ENCODE measurements at regions not wholly inside any gene's neighbourhood (a gene's known extent, or its start where the extent isn't known, plus 50 kb on each side); places are given as distances from the start of the nearest gene placed in this dataset.

GRCh38 chr17:5686074-5686635 is 101.8 kb upstream of the NLRP1 start:
- DNase-seq = no peak
- in situ Hi-C loops (cut with HindIII; ENCODE audit: low pct_ligation_motif_present, low pct_unique_long_range_greater_than_20kb, low sequenced_read_pairs) = no loop called here

DNA sequence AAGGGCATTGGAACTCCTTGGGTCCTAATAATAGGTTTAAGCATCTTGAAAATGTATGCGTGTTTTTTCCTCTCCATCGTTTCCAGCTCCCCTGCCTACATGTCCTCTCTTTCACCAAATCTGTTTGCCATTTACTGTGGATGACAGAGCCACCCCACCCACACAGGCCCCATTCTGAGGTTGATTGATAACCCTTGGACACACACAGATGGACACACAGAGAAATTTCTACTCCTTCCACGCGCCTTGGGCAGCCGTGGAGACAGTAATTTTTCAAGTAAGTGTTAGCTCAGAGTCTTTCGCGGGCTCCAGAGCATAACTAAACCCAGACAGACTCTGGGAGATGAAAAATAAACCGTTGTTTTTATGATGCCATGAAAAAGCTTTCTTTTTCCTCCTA is 103.3 kb upstream of the NLRP1 start:
- no peak for DNase-seq
- in situ Hi-C loops (cut with HindIII; ENCODE audit: low pct_ligation_motif_present, low pct_unique_long_range_greater_than_20kb, low sequenced_read_pairs) = no loop called here

GRCh38 chr17:5693821-5694220 is 109.5 kb upstream of the NLRP1 start:
- in situ Hi-C loops (cut with HindIII; ENCODE audit: low pct_ligation_motif_present, low pct_unique_long_range_greater_than_20kb, low sequenced_read_pairs) = no loop called here
- no peak for DNase-seq

- in situ Hi-C loops (cut with HindIII; ENCODE audit: low pct_ligation_motif_present, low pct_unique_long_range_greater_than_20kb, low sequenced_read_pairs) = no loop called here
- no peak for DNase-seq
These were observed 110.2 kb upstream of the NLRP1 start for GRCh38 chr17:5694551-5694950.

GRCh38 chr17:5695480-5695879 is 111.2 kb upstream of the NLRP1 start:
- in situ Hi-C loops (cut with HindIII; ENCODE audit: low pct_ligation_motif_present, low pct_unique_long_range_greater_than_20kb, low sequenced_read_pairs) = no loop called here
- DNase-seq = no peak

GRCh38 chr17:5698959-5699358 is 114.7 kb upstream of the NLRP1 start:
- DNase-seq = no peak
- in situ Hi-C loops (cut with HindIII; ENCODE audit: low pct_ligation_motif_present, low pct_unique_long_range_greater_than_20kb, low sequenced_read_pairs) = no loop called here

DNA sequence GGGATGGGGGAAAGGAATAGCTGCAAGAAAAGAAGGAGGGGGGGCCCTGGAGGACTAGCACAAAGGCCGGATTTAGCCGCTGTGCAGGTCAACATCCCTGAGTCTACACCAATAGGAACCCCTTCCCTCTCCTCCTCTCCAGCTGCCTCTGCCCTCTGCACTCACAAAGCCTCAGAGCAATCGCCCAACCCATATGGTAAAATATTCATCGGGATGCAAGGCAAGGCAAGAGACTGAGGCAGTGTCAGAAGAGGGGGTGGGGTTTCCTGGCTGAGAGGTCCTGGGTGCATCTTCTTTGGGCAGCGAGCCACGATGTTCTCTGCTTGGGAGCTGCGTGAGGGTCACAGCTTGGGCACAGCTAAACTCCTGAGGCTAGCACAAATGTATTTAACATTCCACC is 115.5 kb upstream of the NLRP1 start:
- in situ Hi-C loops (cut with HindIII; ENCODE audit: low pct_ligation_motif_present, low pct_unique_long_range_greater_than_20kb, low sequenced_read_pairs) = no loop called here

GRCh38 chr17:5700745-5701144 is 116.4 kb upstream of the NLRP1 start:
- DNase-seq = no peak
- in situ Hi-C loops (cut with HindIII; ENCODE audit: low pct_ligation_motif_present, low pct_unique_long_range_greater_than_20kb, low sequenced_read_pairs) = no loop called here

More for the DNA sequence above, 115.5 kb upstream of the NLRP1 start:
- DNase-seq = no peak

- in situ Hi-C loops (cut with HindIII; ENCODE audit: low pct_ligation_motif_present, low pct_unique_long_range_greater_than_20kb, low sequenced_read_pairs) = no loop called here
- DNase-seq = no peak
These were observed 117.1 kb upstream of the NLRP1 start for GRCh38 chr17:5701381-5701780.

GRCh38 chr17:5702951-5703510 is 118.7 kb upstream of the NLRP1 start:
- no peak for DNase-seq
- in situ Hi-C loops (cut with HindIII; ENCODE audit: low pct_ligation_motif_present, low pct_unique_long_range_greater_than_20kb, low sequenced_read_pairs) = no loop called here

DNA sequence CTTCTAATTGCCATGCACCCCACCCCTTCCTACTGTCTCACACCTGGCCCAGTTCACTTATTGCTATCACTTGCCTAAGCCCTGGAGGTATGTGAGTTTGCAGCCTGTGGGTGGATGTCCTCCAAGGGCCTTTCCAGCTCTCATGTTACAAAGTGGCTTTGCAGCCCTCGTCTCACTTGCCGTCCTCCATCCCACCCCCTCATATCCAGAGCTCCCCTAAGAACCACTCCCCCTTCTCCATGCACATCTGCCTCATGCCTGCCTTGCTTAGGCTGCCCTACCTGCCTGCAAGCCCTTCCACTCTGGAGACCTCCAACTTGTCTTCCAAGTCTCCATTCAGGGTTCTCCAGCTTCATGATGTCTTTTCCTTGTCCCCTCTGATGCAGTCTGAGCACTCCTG is 119.4 kb upstream of the NLRP1 start:
- DNase-seq = no peak
- in situ Hi-C loops (cut with HindIII; ENCODE audit: low pct_ligation_motif_present, low pct_unique_long_range_greater_than_20kb, low sequenced_read_pairs) = no loop called here

- peak; percentile 22 for DNase-seq
- in situ Hi-C loops (cut with HindIII; ENCODE audit: low pct_ligation_motif_present, low pct_unique_long_range_greater_than_20kb, low sequenced_read_pairs) = no loop called here
These were observed 121.0 kb upstream of the NLRP1 start for GRCh38 chr17:5705081-5705875.

- no peak for DNase-seq
- in situ Hi-C loops (cut with HindIII; ENCODE audit: low pct_ligation_motif_present, low pct_unique_long_range_greater_than_20kb, low sequenced_read_pairs) = no loop called here
These were observed 121.7 kb upstream of the NLRP1 start for GRCh38 chr17:5705876-5706576.

- in situ Hi-C loops (cut with HindIII; ENCODE audit: low pct_ligation_motif_present, low pct_unique_long_range_greater_than_20kb, low sequenced_read_pairs) = no loop called here
- peak; percentile 67 for DNase-seq
These were observed 122.4 kb upstream of the NLRP1 start for GRCh38 chr17:5706577-5707210.

GRCh38 chr17:5707482-5707881 is 123.2 kb upstream of the NLRP1 start:
- DNase-seq = no peak
- in situ Hi-C loops (cut with HindIII; ENCODE audit: low pct_ligation_motif_present, low pct_unique_long_range_greater_than_20kb, low sequenced_read_pairs) = no loop called here

- in situ Hi-C loops (cut with HindIII; ENCODE audit: low pct_ligation_motif_present, low pct_unique_long_range_greater_than_20kb, low sequenced_read_pairs) = no loop called here
- DNase-seq = no peak
These were observed 124.0 kb upstream of the NLRP1 start for GRCh38 chr17:5708344-5708743.

GRCh38 chr17:5711344-5711743 is 127.0 kb upstream of the NLRP1 start:
- in situ Hi-C loops (cut with HindIII; ENCODE audit: low pct_ligation_motif_present, low pct_unique_long_range_greater_than_20kb, low sequenced_read_pairs) = no loop called here
- no peak for DNase-seq

GRCh38 chr17:5714993-5715392 is 130.7 kb upstream of the NLRP1 start:
- no peak for DNase-seq
- in situ Hi-C loops (cut with HindIII; ENCODE audit: low pct_ligation_motif_present, low pct_unique_long_range_greater_than_20kb, low sequenced_read_pairs) = no loop called here

DNA sequence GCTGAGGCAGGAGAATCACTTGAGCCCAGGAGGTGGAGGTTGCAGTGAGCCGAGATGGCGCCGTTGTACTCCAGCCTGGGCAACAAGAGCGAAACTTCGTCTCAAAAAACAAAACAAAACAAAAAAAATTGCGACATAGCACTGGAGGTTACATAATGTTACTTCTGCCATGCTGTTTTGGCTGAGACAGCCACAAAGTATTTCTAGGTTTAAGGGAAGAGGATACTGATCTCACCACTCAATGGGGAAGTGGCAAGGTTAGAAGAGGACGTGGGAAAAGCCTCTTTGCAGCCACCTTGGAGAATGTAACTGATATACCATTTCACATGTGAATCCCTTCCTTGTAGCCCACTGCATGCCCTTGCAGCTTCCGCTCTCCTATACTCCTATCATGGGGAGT is 131.2 kb upstream of the NLRP1 start:
- DNase-seq = no peak
- in situ Hi-C loops (cut with HindIII; ENCODE audit: low pct_ligation_motif_present, low pct_unique_long_range_greater_than_20kb, low sequenced_read_pairs) = no loop called here
